H1 (cell line): ENCODE measurements at regions not wholly inside any gene's neighbourhood (a gene's known extent, or its start where the extent isn't known, plus 50 kb on each side); places are given as distances from the start of the nearest gene placed in this dataset.

Experiments
- CTCF ChIA-PET: fragments of 300-600 bp; sonication (Branson Sonifier 250); formaldehyde crosslinking; loops from one replicate; lab custom pipeline; 2021; ENCODE audit not compliant: partially characterized antibody; lab: Charles Lee
- POLR2A ChIA-PET: fragments of 300-600 bp; sonication (Branson Sonifier 250); formaldehyde crosslinking; loops from one replicate; lab custom pipeline; 2021; ENCODE audit warnings: inconsistent platforms; ENCODE audit not compliant: partially characterized antibody; lab: Charles Lee
- DNase-seq, 2 experiments: peaks; one replicate each; pipeline versions ENCODE4 v3.0.0 to v3.0.0-alpha.2; 2010 to 2022; ENCODE audit warnings: low spot score in 2 of 2, low read depth in 1 of 2, mixed read lengths in 1 of 2
- FAIRE-seq: peaks from 2 replicates; lab custom pipeline; 2011; peaks lifted over from hg19 to GRCh38; lab: Jason Lieb, UNC
- H2AFZ ChIP-seq: 2 replicates; pipeline ENCODE4 v1.8.1; 2012; ENCODE audit warnings: low read length, inconsistent platforms
- H2AK5ac ChIP-seq: 2 replicates; pipeline ENCODE4 v1.6.1; 2013; ENCODE audit warnings: low read depth, low read length
- H2BK120ac ChIP-seq: replicated peaks from 2 replicates; pipeline ENCODE3; 2013; ENCODE audit warnings: low read depth, low read length, inconsistent platforms
- H2BK12ac ChIP-seq: 2 replicates; pipeline ENCODE4 v1.6.1; 2013; ENCODE audit warnings: low read depth, low read length
- H2BK15ac ChIP-seq: 2 replicates; pipeline ENCODE4 v1.6.1; 2013; ENCODE audit warnings: low read length
- H2BK20ac ChIP-seq: 2 replicates; pipeline ENCODE4 v1.6.1; 2013; ENCODE audit warnings: low read length
- H2BK5ac ChIP-seq: 2 replicates; pipeline ENCODE4 v1.6.1; 2013; ENCODE audit warnings: low read depth, low read length
- H3K14ac ChIP-seq: 2 replicates; pipeline ENCODE4 v1.6.1; 2013; ENCODE audit warnings: inconsistent platforms; ENCODE audit not compliant: insufficient read length
- H3K18ac ChIP-seq: 2 replicates; pipeline ENCODE4 v1.6.1; 2013; ENCODE audit warnings: low read length; ENCODE audit errors: extremely low read depth
- H3K23ac ChIP-seq: 2 replicates; pipeline ENCODE4 v1.6.1; 2013; ENCODE audit warnings: inconsistent platforms; ENCODE audit not compliant: insufficient read length
- H3K23me2 ChIP-seq: 2 replicates; pipeline ENCODE4 v1.6.1; 2013; ENCODE audit warnings: low read depth, low read length
- H3K27ac ChIP-seq: 2 replicates; pipeline ENCODE4 v1.6.1; 2011; ENCODE audit warnings: low read depth, low read length, inconsistent platforms
- H3K27me3 ChIP-seq, 4 experiments: replicated peaks in 1 of 4; 1 replicate in 1 of 4; 2 replicates in 3 of 4; pipeline versions ENCODE4 v1.6.1 to v1.8.1; 2011 to 2013; ENCODE audit warnings: low read length in 3 of 4, mild to moderate bottlenecking in 3 of 4, inconsistent platforms in 2 of 4, mixed read lengths in 2 of 4, moderate library complexity in 1 of 4; ENCODE audit not compliant: control insufficient read depth in 3 of 4, insufficient read depth in 3 of 4; ENCODE audit errors: extremely low read depth in 1 of 4
- H3K36me3 ChIP-seq, 4 experiments: 2 replicates each; pipeline versions ENCODE4 v1.6.1 to v1.8.1; 2011 to 2013; ENCODE audit warnings: mild to moderate bottlenecking in 4 of 4, low read length in 3 of 4, moderate library complexity in 2 of 4, control low read depth in 1 of 4, inconsistent platforms in 1 of 4; ENCODE audit not compliant: insufficient read depth in 4 of 4, control insufficient read depth in 2 of 4
- H3K4ac ChIP-seq: replicated peaks from 2 replicates; pipeline ENCODE3; 2013; ENCODE audit warnings: low read length, low read depth, mixed read lengths, inconsistent platforms; ENCODE audit not compliant: insufficient read length
- H3K4me1 ChIP-seq, 4 experiments: replicated peaks in 1 of 4; 1 replicate in 1 of 4; 2 replicates in 3 of 4; pipeline versions ENCODE4 v1.6.1 to v1.8.1; 2011 to 2013; ENCODE audit warnings: low read length in 3 of 4, inconsistent platforms in 2 of 4, mixed read lengths in 1 of 4; ENCODE audit not compliant: insufficient read depth in 4 of 4, control insufficient read depth in 3 of 4
- H3K4me2 ChIP-seq, 2 experiments: 2 replicates each; pipeline versions ENCODE4 v1.6.1 to v1.8.1; 2011 to 2013; ENCODE audit warnings: low read depth in 2 of 2, low read length in 2 of 2, control low read depth in 1 of 2, inconsistent platforms in 1 of 2, mild to moderate bottlenecking in 1 of 2; ENCODE audit not compliant: insufficient read depth in 1 of 2
- H3K4me3 ChIP-seq, 4 experiments: fragments of 200-600, 300-600 bp in 1 of 4; sonication (generic), shearing (Covaris generic), sonication (Bioruptor Twin) in 1 of 4; 2 replicates each; pipeline versions ENCODE4 v1.5.1 to v1.8.1; 2011 to 2016; ENCODE audit warnings: low read length in 4 of 4, low read depth in 3 of 4, control low read depth in 2 of 4, inconsistent platforms in 2 of 4, mild to moderate bottlenecking in 2 of 4, mixed read lengths in 1 of 4, moderate library complexity in 1 of 4; ENCODE audit not compliant: insufficient read depth in 2 of 4; ENCODE audit errors: extremely low read depth in 1 of 4
- H3K56ac ChIP-seq: replicated peaks from 2 replicates; pipeline ENCODE3; 2013; ENCODE audit warnings: low read depth, mild to moderate bottlenecking, mixed read lengths, low read length, inconsistent platforms; ENCODE audit not compliant: insufficient read length
- H3K79me1 ChIP-seq: 2 replicates; pipeline ENCODE4 v1.6.1; 2013; ENCODE audit warnings: low read depth, low read length, control low read depth
- H3K79me2 ChIP-seq, 2 experiments: 2 replicates each; pipeline versions ENCODE4 v1.6.1 to v1.8.1; 2012 to 2013; ENCODE audit warnings: low read length in 2 of 2, mild to moderate bottlenecking in 2 of 2, inconsistent platforms in 1 of 2; ENCODE audit not compliant: insufficient read depth in 2 of 2, control insufficient read depth in 1 of 2
- H3K9ac ChIP-seq, 4 experiments: replicated peaks in 1 of 4; 1 replicate in 1 of 4; 2 replicates in 3 of 4; pipeline versions ENCODE4 v1.6.1 to v1.8.1; 2011 to 2013; ENCODE audit warnings: low read depth in 3 of 4, low read length in 3 of 4, control low read depth in 2 of 4, mild to moderate bottlenecking in 2 of 4, moderate library complexity in 2 of 4, inconsistent platforms in 1 of 4; ENCODE audit errors: extremely low read depth in 1 of 4
- H3K9me3 ChIP-seq, 2 experiments: 2 replicates each; pipeline versions ENCODE4 v1.6.1 to v1.8.1; 2012 to 2013; ENCODE audit warnings: mild to moderate bottlenecking in 2 of 2, moderate library complexity in 2 of 2, control low read depth in 1 of 2, inconsistent platforms in 1 of 2, low read depth in 1 of 2, low read length in 1 of 2, mixed read lengths in 1 of 2; ENCODE audit not compliant: insufficient read depth in 2 of 2
- H4K20me1 ChIP-seq, 2 experiments: replicated peaks in 1 of 2; 2 replicates each; pipeline versions ENCODE3 to v1.8.1; 2011 to 2013; ENCODE audit warnings: inconsistent platforms in 2 of 2, low read length in 2 of 2, mild to moderate bottlenecking in 1 of 2; ENCODE audit not compliant: insufficient read depth in 2 of 2, control insufficient read depth in 1 of 2
- H4K5ac ChIP-seq: 2 replicates; pipeline ENCODE4 v1.6.1; 2013; ENCODE audit warnings: low read length, low read depth, mixed read lengths, inconsistent platforms; ENCODE audit not compliant: insufficient read length
- H4K8ac ChIP-seq: 2 replicates; pipeline ENCODE4 v1.8.0; 2013; ENCODE audit warnings: mild to moderate bottlenecking, moderate library complexity, low read length, inconsistent platforms; ENCODE audit not compliant: insufficient read depth; ENCODE audit errors: extremely low read depth
- H4K91ac ChIP-seq: replicated peaks from 2 replicates; pipeline ENCODE3; 2013; ENCODE audit warnings: low read length, mixed read lengths, inconsistent platforms; ENCODE audit not compliant: insufficient read length
- NRF1 ChIP-seq: IDR thresholded peaks from 2 replicates; pipeline ENCODE4 v1.6.1; 2011; ENCODE audit warnings: mild to moderate bottlenecking, low read depth, low read length, improper control_type of control experiment
- WGBS, 2 experiments: shearing (Covaris generic) in 1 of 2; methylation state at CpG; one replicate each; pipeline versions ENCODE4 v1.1.6 to v1.1.7; 2013 to 2015; ENCODE audit warnings: low lambda C conversion rate in 2 of 2, mixed read lengths in 2 of 2, inconsistent platforms in 1 of 2, low coverage in 1 of 2, missing lambda C conversion rate in 1 of 2; ENCODE audit not compliant: insufficient replicate concordance in 2 of 2, insufficient coverage in 1 of 2, insufficient read length in 1 of 2; ENCODE audit errors: extremely low coverage in 1 of 2, missing lambda C conversion rate in 1 of 2; 5-methylcytosine and 5-hydroxymethylcytosine counted together

DNA sequence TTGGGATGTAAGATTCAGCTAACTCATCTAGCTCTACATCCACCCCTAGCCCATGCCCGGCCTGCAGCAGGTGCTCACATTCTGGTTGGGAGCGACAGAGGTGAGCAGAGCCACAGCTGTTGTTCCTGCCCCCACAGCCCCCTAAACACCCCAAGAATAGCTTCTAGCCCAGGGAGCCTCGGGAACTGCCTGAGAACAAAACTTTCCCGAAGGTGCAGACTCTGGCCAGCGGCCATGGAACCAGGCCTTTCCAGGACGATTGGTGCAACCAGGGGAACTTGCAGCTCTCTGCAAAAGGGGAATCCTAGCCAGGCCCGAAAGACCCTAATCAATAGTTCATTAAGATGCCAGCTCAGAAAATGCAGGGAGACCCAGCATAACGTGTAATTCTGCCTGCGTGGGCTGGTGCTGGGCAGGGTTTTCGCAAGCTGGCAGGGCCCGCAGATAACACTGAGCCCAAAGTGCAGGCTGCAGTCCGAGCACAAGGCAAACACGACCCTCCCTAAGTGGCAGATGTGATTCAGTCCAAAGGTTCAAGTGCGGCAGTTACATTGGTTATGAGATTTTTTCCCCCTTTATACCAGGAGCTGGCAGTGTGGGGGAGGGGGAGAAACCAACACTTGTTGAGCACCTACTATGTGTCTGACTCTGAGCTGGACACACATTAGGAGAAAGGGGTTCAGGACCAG lies 122.5 kb upstream of the MAP1LC3B2 start:
- Histone ChIP-seq H3K27me3 (no peaks in the 10 kb centered on the region; a peak in 1 of 7 replicates), H3K4me2 (no peak overlapping the region), H3K27ac (no peak overlapping the region), H3K4me1 (peaks cover 4 to 6% (median 5%) of the 10 kb centered on the region in 4 experiments), H2BK120ac (no peak overlapping the region), H3K9me3 (0 out of 4 replicates have a peak, but pooled peaks cover 0 to 4% of the 10 kb centered on the region in 2 experiments), H2BK5ac (no peak overlapping the region), H3K4me3 (no peak overlapping the region), H3K79me2 (no peaks in the 10 kb centered on the region), H3K9ac (no peak overlapping the region), H3K36me3 (no peaks in the 10 kb centered on the region), H3K23ac (no peak overlapping the region), H3K14ac (no peak overlapping the region), H4K91ac (no peak overlapping the region), H2AK5ac (no peak overlapping the region), H3K4ac (no peak overlapping the region), H2BK20ac (0 out of 2 replicates have a peak overlapping the region, but pooled peaks have one; percentile 80), H2BK12ac (peak overlapping the region; percentile 50; the same call in 1 of the 2 replicates), H4K5ac (no peak overlapping the region), H3K79me1 (no peaks in the 10 kb centered on the region), H3K18ac (no peak overlapping the region), H2AFZ (no peak overlapping the region), H2BK15ac (peak overlapping the region; percentile 95), H4K8ac (no peak overlapping the region), H3K56ac (no peak overlapping the region), H4K20me1 (no peaks in the 10 kb centered on the region), H3K23me2 (no peaks in the 10 kb centered on the region)
- FAIRE-seq (no peak), DNase-seq (no peak)
- ChIA-PET POLR2A (interaction anchor here (1.1 kb wide), 1 partner anchor 9 kb away, joined by 5 read pairs; no protein-coding TSS in a partner anchor), CTCF (interaction anchor here (0.5 to 2.2 kb wide), 6 partner anchors 9 to 124 kb away, joined by 3 to 8 read pairs (median 4); no protein-coding TSS in a partner anchor)
- no peak for TF ChIP-seq NRF1
- WGBS, 2 experiments: 89% methylated on average over 14 of the region's 14 CpGs; no CpG with 5 or more reads in 1 of the 2 experiments
